Mesothelial cell of epicardium (in vitro differentiated cells): ENCODE measurements at regions not wholly inside any gene's neighbourhood (a gene's known extent, or its start where the extent isn't known, plus 50 kb on each side); places are given as distances from the start of the nearest gene placed in this dataset.
"Not testable (repeated sequence)": the region's sequence is repeated elsewhere in the genome, so short reads cannot be mapped to it uniquely, and the experiment has no call there.

Source experiments
- DNase-seq, 2 experiments: peaks; one replicate each; pipeline ENCODE4 v3.0.0; 2021; ENCODE audit warnings: low spot score in 2 of 2; ENCODE audit not compliant: unreplicated experiment in 2 of 2
- H3K27ac Mint-ChIP-seq: 2 replicates; pipeline ENCODE4 v1.8.0; 2021; ENCODE audit warnings: mixed read lengths
- H3K27me3 Mint-ChIP-seq: 2 replicates; pipeline ENCODE4 v1.8.0; 2021; ENCODE audit warnings: low read depth, mixed read lengths
- H3K36me3 Mint-ChIP-seq: 2 replicates; pipeline ENCODE4 v1.8.0; 2021; ENCODE audit warnings: mixed read lengths
- H3K4me1 Mint-ChIP-seq: 2 replicates; pipeline ENCODE4 v1.8.0; 2021; ENCODE audit warnings: mixed read lengths
- H3K4me3 Mint-ChIP-seq: 2 replicates; pipeline ENCODE4 v1.8.0; 2021; ENCODE audit warnings: mild to moderate bottlenecking, moderate library complexity, mixed read lengths
- H3K9me3 Mint-ChIP-seq: 2 replicates; pipeline ENCODE4 v1.8.0; 2021; ENCODE audit warnings: mixed read lengths

DNA sequence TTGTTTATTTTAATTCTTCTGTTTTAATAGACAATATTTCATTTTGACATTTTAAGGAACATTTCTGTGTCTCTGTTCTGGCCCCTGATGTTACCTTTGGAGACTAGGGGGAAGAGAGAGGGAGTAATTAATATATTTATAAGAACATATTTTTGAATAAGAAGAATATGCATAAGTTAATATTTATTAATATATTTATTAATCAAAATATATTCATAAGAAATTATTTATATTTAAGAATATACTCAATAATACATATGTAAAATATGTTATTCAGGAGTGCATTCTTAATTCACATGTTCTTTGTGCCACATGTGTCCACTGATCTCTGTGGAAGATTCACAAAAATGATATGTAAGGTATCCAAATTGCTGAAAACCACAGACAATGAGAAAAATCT, 1687.7 kb downstream of the SPATA31A7 start:
- DNase-seq, H3K4me3 Mint-ChIP-seq, H3K4me1 Mint-ChIP-seq, H3K27ac Mint-ChIP-seq, H3K36me3 Mint-ChIP-seq, H3K9me3 Mint-ChIP-seq: not testable (repeated sequence)
- peaks cover 66% of the 10 kb centered on the region for H3K27me3 Mint-ChIP-seq

DNA sequence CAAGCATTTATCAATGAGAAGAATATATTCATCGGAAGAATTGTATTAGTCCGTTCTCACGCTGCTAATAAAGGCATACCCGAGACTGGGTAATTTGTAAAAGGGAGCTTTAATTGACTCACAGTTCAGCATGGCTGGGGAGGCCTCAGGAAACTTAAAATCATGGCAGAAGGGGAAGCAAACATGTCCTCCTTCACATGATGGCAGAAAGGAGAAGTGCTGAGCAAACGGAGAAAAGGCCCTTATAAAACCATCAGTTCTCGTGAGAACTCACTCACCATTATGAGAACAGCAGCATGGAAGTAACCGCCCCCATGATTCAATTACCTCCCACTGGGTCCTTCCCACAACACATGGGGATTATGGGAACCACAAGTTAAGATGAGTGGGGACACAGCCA, 1688.2 kb downstream of the SPATA31A7 start:
- H3K4me3 Mint-ChIP-seq, H3K36me3 Mint-ChIP-seq, H3K27ac Mint-ChIP-seq, H3K4me1 Mint-ChIP-seq, DNase-seq, H3K9me3 Mint-ChIP-seq: not testable (repeated sequence)
- H3K27me3 Mint-ChIP-seq = peaks cover 66% of the 10 kb centered on the region

- H3K27ac Mint-ChIP-seq, DNase-seq, H3K9me3 Mint-ChIP-seq, H3K4me3 Mint-ChIP-seq, H3K4me1 Mint-ChIP-seq, H3K36me3 Mint-ChIP-seq: not testable (repeated sequence)
- H3K27me3 Mint-ChIP-seq = peaks cover 52% of the 10 kb centered on the region
Observed at GRCh38 chr9:62880453-62880852, 1690.6 kb downstream of the SPATA31A7 start.

GRCh38 chr9:62880971-62881370, 1691.1 kb downstream of the SPATA31A7 start:
- not testable (repeated sequence) for H3K4me1 Mint-ChIP-seq, H3K9me3 Mint-ChIP-seq, H3K36me3 Mint-ChIP-seq, H3K4me3 Mint-ChIP-seq, DNase-seq, H3K27ac Mint-ChIP-seq
- H3K27me3 Mint-ChIP-seq = peaks cover 50% of the 10 kb centered on the region

GRCh38 chr9:62881811-62882210, 1692.0 kb downstream of the SPATA31A7 start:
- not testable (repeated sequence) for H3K9me3 Mint-ChIP-seq, H3K4me1 Mint-ChIP-seq, H3K4me3 Mint-ChIP-seq, H3K27ac Mint-ChIP-seq, DNase-seq, H3K36me3 Mint-ChIP-seq
- peaks cover 43% of the 10 kb centered on the region for H3K27me3 Mint-ChIP-seq

- H3K9me3 Mint-ChIP-seq, H3K27ac Mint-ChIP-seq, H3K4me3 Mint-ChIP-seq, H3K4me1 Mint-ChIP-seq, DNase-seq, H3K36me3 Mint-ChIP-seq: not testable (repeated sequence)
- H3K27me3 Mint-ChIP-seq = peaks cover 42% of the 10 kb centered on the region
Observed at GRCh38 chr9:62882717-62883116, 1692.9 kb downstream of the SPATA31A7 start.

DNA sequence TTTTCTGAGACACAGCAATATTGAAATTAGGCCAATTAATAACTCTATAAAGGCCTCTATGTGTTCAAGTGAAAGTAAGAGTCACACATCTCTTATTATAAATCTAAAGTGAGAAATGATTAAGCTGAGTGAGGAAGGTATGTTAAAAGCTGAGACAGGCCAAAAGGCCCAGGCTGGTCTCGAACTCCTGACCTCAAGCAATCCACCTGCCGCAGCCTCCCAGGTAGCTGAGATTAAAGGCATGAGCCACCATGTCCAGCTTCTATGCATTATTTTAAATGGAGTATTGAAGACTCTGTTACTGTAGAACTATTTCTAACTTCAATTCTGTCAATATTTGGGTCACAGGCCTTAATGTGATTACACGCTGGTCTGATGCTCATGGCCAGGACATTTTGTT, 1706.9 kb downstream of the SPATA31A7 start:
- H3K36me3 Mint-ChIP-seq, H3K9me3 Mint-ChIP-seq, H3K27ac Mint-ChIP-seq, DNase-seq, H3K27me3 Mint-ChIP-seq, H3K4me1 Mint-ChIP-seq, H3K4me3 Mint-ChIP-seq: not testable (repeated sequence)

DNA sequence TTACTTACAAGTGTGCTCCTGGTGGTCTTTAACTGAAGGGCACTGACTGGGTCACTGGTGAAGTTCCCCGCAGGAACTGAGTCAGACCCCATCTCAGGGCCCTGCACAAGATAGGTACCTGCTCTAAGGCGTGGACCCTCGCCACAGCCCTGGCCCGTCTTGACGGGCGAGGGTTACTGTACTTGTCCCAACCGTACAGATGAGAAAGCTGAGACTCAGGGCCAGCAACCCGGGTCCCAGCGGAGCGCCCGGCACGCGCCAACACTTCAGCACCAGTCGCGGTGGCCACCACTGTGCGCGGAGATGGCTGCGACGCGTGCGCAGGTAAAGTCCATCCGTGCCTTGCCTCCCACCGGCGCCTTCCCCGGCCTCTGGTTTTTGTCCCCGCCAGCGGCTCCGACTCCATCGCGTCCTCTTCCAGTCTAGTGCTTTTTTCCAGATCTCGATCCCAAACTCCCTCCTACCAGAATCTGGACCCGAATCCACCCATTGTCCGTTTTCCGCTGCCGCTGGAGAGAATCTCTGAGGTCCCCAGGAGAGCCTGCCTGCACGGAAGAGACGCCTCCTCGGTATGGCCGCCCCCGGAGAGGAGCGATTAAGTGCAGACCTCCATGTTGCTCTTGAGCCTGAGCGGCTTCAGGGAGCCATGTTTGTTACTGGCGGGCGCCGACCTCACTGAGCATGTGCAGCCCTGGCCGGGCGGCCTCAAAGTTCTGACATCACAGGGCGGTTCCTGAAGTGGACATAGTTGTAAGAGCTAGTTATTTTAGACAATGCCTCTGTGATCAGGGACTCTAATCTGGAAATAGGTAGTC, 1707.8 kb downstream of the SPATA31A7 start:
- not testable (repeated sequence) for H3K36me3 Mint-ChIP-seq, H3K27ac Mint-ChIP-seq, DNase-seq, H3K9me3 Mint-ChIP-seq, H3K27me3 Mint-ChIP-seq, H3K4me1 Mint-ChIP-seq
- peak overlapping the region; percentile 50 for H3K4me3 Mint-ChIP-seq

DNA sequence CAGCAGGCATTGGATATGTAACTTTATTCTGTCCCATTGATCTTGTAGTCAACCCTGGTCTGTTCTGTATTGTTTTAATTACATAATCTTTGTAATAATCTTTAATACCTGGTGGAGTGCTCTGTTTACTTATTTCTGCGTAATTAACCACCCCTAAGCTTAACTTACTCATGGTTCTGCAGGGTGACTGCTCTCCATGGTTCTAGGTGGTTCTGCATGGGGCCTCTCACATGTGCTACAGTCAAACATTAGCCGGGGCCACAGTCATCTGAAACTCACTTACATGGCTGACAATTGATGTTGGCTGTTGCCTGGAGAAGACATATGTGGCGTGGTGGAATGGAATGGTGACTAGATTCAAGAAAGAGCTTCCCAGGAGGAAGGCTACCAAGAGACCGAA, 1709.8 kb downstream of the SPATA31A7 start:
- not testable (repeated sequence) for H3K27ac Mint-ChIP-seq, H3K27me3 Mint-ChIP-seq, H3K4me3 Mint-ChIP-seq, DNase-seq, H3K4me1 Mint-ChIP-seq, H3K9me3 Mint-ChIP-seq, H3K36me3 Mint-ChIP-seq

DNA sequence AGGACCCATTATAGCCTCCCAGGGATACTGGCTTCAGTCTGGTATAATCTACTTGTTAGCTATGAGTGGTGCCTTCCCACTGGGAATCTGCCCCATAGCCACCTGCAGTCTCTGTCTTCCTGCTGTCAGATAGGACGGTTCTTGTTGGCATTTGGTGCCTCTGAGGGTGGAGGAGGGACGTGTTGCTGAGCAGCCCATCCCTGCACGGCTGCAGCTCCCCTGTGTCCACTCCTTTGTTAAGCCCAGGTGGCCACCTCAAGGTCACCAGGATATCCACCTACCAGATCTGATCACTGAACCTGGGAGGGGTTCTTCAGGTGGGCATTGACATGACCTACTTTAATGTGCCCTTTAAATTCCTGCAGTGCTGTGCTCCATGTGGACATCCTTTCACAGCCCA, 1714.2 kb downstream of the SPATA31A7 start:
- not testable (repeated sequence) for H3K27ac Mint-ChIP-seq, H3K4me3 Mint-ChIP-seq, H3K9me3 Mint-ChIP-seq, H3K27me3 Mint-ChIP-seq, H3K4me1 Mint-ChIP-seq, DNase-seq, H3K36me3 Mint-ChIP-seq

DNA sequence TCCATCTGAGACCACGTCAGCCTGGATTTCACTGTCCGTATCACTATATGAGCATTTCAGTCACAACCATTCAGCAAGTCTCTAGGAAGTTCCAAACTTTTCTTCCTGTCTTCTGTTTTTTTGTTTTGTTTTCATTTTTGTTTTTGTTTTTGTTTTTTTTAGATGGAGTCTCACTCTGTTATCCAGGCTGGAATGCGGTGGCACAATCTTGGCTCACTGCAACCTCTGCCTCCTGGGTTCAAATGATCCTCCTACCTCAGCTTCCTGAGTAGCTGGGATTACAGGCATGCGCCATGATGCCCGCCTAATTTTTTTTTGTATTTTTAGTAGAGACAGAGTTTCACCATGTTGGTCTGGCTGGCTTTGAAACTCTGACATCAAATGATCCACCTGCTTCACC, 1715.9 kb downstream of the SPATA31A7 start:
- H3K4me1 Mint-ChIP-seq, H3K9me3 Mint-ChIP-seq, H3K4me3 Mint-ChIP-seq, H3K36me3 Mint-ChIP-seq, H3K27me3 Mint-ChIP-seq, DNase-seq, H3K27ac Mint-ChIP-seq: not testable (repeated sequence)

DNA sequence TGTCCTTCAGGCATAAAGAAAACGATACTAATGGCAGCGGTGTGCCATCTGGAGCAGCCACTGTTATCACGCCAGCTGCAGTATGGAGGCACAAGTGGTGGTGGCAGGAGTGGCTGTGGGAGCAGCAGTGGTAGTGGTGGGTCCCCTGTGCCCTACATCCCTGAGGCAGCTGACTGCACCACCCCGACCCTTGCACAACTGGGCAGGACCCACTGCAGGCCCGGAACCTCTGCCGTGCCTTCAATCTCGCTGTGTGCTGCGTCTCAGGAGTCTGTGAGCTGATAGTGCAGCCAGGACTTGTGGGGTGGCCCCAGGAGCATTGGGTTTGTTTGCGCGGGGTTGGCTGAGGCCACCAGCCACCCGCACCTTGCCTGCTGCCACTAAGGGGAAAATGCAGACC, 1718.0 kb downstream of the SPATA31A7 start:
- H3K9me3 Mint-ChIP-seq, H3K27me3 Mint-ChIP-seq, H3K4me3 Mint-ChIP-seq, H3K27ac Mint-ChIP-seq, H3K36me3 Mint-ChIP-seq, H3K4me1 Mint-ChIP-seq, DNase-seq: not testable (repeated sequence)

DNA sequence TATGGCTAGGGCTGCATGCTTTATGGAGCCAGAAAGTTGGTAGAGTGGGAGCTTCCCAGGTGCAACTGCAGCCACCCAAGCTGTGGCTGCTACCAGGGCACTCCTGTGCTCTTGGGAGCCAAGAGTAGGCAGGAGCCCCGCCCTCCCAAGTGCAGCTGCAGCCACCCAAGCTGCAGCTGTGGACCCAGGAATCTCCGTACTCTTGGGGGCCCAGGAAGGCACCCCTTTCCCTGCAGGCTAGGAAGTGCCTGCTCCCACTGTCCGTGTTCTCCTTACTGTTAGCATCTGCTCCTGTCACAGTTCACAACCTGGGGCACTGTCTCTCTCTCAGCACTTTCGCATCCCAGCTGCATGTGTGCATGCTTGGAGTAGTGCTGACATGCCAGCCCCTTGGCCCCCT, 1718.4 kb downstream of the SPATA31A7 start:
- not testable (repeated sequence) for H3K27ac Mint-ChIP-seq, H3K9me3 Mint-ChIP-seq, H3K4me3 Mint-ChIP-seq, H3K27me3 Mint-ChIP-seq, H3K4me1 Mint-ChIP-seq, DNase-seq, H3K36me3 Mint-ChIP-seq

DNA sequence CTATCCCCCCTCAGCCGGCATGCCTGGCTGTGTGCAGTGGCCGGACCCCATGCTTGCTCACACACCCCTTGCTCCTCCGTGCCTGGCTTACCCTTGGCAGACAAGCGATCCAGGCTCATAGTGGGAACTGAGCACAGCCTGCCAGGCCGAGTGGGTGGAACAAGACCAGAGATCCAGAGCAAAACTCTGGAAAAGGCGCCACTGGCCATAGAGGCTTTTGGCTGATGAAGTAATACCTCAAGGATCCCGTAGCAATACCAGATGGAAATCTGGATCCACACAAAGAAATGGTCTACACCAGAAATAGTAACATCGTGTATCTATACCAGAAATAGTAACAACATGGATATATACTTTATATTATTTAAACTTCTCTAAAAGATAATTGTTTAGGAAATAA, 1719.6 kb downstream of the SPATA31A7 start:
- H3K36me3 Mint-ChIP-seq, H3K27ac Mint-ChIP-seq, H3K27me3 Mint-ChIP-seq, H3K4me1 Mint-ChIP-seq, DNase-seq, H3K9me3 Mint-ChIP-seq, H3K4me3 Mint-ChIP-seq: not testable (repeated sequence)

- DNase-seq, H3K36me3 Mint-ChIP-seq: not testable (repeated sequence)
Observed at GRCh38 chr9:62912278-62912677, 1722.4 kb downstream of the SPATA31A7 start.

More at GRCh38 chr9:62912278-62912677, 1722.4 kb downstream of the SPATA31A7 start:
- not testable (repeated sequence) for H3K4me1 Mint-ChIP-seq, H3K27me3 Mint-ChIP-seq, H3K27ac Mint-ChIP-seq, H3K9me3 Mint-ChIP-seq, H3K4me3 Mint-ChIP-seq
